Breast epithelium (tissue), 3 donors: ENCODE measurements at regions not wholly inside any gene's neighbourhood (a gene's known extent, or its start where the extent isn't known, plus 50 kb on each side); places are given as distances from the start of the nearest gene placed in this dataset.

Experiments used
- CTCF ChIP-seq, 3 donors: fragments of 450-650 bp; IDR thresholded peaks; one replicate each; pipeline ENCODE4 v1.5.1; 2016 to 2017; ENCODE audit warnings: antibody characterized with exemption in 3 of 3, mild to moderate bottlenecking in 3 of 3, moderate library complexity in 3 of 3
- POLR2A ChIP-seq: fragments of 450-650 bp; IDR thresholded peaks from one replicate; pipeline ENCODE4 v1.6.1; 2016; ENCODE audit warnings: antibody characterized with exemption, mild to moderate bottlenecking, moderate library complexity

- TF ChIP-seq CTCF (IDR thresholded peaks at IDR 0.05) (no peak), POLR2A (no peak)
Measured at GRCh38 chr9:96051423-96051822, 175.9 kb downstream of the ERCC6L2 start.
